HG03469 (cell line): ENCODE measurements at regions not wholly inside any gene's neighbourhood (a gene's known extent, or its start where the extent isn't known, plus 50 kb on each side); places are given as distances from the start of the nearest gene placed in this dataset.
"Not testable (repeated sequence)": the region's sequence is repeated elsewhere in the genome, so short reads cannot be mapped to it uniquely, and the experiment has no call there.

Source experiments
- ATAC-seq: cut with Tn5 transposase; IDR thresholded peaks from one replicate; pipeline ENCODE4 v1.9.1; 2021; ENCODE audit warnings: mild to moderate bottlenecking, moderate library complexity, moderate number of reproducible peaks; ENCODE audit not compliant: unreplicated experiment

DNA sequence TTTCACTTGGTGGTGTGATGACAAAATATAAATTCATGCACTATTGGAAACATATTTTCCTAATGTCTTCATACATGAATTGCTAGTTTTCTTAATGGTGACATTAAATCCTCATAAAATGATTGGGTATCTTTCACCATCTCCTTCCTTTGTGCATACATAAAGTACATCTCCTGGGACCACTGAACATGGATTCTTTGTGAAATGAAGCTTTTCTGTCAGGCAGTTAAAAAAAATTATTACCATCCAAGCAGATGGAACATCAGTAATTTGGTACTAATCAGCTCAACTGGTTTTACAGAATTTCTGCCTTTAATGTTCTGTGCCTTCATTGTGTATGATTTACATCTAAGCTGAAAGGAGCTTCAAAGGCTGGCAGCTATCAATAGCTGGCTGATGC, 891.7 kb upstream of the SLC10A2 start:
- ATAC-seq = no peak

- ATAC-seq = no peak
Observed at GRCh38 chr13:103953859-103954258, 887.6 kb upstream of the SLC10A2 start.

DNA sequence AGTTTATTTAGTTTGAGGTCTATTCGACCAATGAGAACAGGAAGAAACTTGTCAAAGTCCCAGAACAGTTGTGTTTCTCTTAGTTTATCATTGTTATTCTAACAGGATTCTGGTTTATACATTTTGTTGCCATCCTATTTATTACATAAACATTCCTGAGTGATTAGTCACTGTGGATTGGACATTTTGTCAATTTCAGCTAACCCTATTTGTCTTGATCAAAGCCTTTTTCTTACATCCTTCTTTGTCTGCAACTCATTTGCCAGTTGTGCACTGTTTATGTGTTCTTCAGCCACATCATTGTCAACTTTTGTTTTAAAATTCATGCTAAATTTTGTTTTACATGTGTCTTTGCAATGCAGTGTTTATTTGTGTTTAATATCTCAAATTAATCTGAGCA, 886.0 kb upstream of the SLC10A2 start:
- no peak for ATAC-seq

DNA sequence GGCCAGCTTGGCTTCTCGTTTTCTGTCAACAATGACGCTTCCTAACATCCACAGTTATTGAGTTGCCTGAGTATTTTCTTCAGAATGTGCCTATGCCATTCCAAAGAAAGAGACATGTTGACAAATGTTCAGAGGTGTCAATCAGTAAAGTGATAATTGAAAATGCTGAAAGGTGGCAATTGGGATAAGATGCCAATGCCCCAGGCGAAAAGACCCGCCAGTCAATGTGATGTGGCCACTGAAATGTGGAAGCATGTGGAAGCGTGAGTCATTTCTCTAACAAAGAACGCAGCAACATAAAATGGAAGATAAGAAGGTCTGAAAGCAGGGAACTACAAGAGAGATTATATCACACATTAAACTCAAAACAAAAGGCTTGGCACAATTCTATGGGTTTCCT, 882.2 kb upstream of the SLC10A2 start:
- ATAC-seq = no peak

DNA sequence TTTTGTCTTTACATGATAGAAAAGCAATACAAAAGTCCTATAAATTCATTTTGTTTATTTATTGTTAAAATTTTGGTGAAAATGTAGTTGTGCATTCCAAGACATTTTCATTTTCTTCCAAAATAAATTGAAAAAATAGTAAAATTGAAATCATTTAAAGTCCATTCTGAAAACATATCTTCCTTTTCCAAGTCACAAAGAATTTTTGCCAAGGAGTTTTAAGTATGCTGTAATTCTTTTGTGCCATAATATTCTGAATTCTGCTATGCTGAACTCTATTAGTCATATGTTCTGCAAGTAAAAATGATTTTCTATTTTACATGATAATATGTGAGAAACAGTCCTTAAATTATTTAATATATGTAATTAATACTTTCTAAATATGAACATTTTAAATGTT, 879.6 kb upstream of the SLC10A2 start:
- no peak for ATAC-seq

DNA sequence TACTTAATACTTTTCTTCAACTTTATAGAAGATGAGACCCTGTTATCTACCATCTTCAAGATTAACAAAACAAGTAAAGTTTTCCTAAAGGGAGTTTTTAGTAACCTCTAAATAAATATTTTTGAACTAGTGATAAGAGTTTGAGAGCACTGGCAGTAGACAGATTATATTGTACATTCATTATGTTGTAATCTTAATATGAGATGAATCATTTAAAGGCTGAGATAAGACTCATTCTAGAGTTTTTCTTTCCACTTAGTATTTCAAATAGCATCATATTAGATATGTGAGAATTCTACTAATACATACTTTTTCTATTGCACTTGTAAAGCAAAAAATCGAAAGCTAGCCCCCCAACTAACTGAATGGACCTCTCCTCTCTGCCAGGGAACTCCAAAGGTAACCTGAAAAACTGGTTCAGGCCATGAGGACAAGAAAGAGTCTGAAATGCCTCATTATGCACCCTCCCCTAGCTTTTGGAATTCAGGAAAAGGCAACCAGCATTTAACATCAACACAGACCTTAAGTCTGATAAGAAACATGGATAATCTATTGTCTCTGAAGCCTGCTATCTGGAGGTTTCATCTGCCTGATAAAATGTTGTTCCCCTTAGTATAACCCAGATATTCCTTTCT, 875.4 kb upstream of the SLC10A2 start:
- ATAC-seq = no peak

DNA sequence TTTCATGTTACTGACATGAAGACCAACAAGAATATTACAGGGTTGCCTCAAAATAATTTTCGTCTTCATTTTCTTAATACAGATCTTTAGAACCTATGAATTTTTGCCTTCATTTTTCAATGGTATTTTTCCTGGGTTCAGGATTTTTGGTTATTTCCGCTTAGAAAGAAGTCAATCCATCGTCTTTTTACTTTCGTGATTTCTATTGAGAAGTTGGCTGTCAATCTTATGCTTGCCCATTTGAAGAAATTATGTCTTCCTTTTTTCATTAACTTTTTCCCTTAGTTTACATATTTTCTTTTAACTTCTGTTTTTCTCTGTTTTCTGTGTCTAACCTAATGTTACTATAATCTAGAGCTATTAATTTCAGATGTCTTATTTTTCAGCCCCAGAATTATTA, 868.9 kb upstream of the SLC10A2 start:
- ATAC-seq = no peak

DNA sequence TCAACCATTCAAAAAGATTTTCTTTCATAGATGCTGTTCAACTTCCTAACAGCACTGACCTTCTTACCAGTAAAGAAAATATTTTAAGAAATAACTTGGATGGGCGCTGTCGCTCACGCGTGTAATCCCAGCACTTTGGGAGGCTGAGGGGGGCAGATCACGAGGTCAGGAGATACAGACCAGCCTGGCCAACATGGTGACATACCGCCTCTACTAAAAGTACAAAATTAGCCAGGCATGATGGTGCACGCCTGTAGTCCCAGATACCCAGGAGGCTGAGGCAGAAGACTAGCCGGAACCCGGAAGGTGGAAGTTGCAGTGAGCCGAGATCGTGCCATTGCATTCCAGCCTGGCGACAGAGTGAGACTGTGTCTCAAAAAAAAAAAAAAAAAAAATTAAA, 865.7 kb upstream of the SLC10A2 start:
- ATAC-seq = no peak

DNA sequence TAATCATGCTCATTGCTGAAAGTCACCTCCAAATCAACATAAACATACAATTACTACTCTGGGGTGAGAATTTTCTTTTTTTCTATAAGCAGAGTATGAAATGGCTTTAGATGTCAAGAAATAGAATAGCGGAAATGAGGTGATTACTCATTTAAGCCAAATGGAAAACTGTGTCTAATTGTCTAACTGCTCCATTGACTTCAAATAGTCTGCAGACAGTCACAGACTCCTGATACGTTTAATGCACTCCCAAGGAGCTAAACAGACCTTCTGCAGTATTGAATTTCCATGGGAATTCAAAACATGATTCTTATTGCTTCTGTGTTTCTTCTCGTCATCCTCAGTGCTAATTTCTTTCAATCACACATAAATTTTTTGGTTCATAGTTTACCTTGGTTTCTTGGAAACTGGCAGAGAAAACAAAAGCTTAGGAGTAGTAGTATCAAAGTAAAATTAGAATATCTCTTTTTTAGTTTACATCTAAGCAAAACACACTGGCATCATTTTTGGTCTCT, 865.2 kb upstream of the SLC10A2 start:
- ATAC-seq = no peak

DNA sequence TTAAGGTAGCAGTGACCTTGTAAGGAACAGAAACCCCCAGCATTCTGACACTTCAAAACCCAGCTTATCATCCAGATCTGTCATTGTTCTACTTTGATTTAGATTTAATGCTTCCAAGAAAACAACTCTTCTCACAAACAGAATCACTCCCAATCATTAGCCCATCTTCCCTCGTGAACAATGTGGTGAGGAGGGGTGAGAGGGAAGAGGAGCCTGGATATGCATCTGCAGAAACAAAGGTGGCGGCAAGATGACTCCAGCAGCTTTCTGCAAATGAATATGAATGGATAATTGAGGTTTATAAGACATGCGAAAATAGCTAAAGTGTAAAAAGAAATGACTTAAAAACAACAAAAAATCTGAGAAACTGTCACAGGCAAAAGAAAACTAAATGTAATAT, 859.9 kb upstream of the SLC10A2 start:
- ATAC-seq = no peak

DNA sequence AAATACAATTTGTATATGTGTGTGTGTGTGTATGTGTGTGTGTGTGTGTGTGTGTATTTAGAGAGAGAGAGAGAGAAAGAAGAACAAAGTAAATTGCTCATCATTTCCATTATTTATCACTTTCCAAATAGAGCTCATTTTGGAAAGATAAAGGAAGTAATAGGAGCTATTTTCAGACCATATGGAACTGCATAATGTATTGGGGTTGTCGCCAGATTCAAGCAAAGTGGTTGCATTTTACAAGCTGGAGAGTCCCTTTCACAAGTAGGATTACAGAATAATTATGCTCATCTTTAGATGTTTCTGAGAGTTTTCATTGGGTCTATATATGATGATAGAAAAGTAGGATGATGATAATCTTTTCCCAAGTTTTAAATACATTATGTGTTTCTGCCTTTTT, 842.7 kb upstream of the SLC10A2 start:
- no peak for ATAC-seq

DNA sequence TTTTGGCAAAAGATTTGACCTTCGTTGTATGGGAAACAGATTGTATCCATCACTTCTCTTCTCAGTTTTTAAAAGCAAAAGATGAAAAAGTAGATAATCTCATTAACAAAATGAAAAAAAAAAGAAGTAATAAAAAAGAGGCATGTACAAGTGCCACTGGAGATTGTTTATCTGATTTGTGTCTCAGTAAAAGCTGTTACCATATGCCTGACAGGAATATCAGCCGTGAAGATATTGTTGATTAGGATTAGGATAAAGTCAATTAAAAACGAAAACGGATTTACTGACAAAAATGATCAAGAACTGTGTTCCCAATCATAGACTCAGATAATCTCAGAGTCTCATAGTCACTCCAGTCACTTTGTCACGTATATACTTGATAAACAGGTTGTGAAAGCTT, 842.1 kb upstream of the SLC10A2 start:
- no peak for ATAC-seq

- no peak for ATAC-seq
Observed at GRCh38 chr13:103903790-103904189, 837.6 kb upstream of the SLC10A2 start.

DNA sequence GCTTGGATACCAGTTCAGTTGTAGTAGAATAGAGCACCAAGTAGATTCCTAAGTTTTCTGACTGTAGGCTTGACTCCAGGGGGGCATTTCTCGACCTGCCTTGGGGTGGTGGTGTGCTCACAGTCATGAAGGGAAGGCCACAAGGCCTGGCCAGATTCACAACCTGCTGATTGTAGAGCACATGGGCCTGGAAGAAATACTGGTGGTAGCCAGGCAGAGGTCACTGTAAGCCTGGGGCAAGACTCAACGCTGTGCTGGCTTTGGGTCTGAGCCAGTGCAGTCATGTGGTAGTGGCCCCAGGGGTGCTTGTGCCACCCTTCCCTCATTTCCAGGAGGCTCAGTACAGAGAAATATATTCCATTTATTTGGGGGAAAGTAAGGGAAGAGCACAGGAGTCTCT, 832.3 kb upstream of the SLC10A2 start:
- ATAC-seq = no peak

GRCh38 chr13:103895835-103896531, 829.8 kb upstream of the SLC10A2 start:
- ATAC-seq = no peak

DNA sequence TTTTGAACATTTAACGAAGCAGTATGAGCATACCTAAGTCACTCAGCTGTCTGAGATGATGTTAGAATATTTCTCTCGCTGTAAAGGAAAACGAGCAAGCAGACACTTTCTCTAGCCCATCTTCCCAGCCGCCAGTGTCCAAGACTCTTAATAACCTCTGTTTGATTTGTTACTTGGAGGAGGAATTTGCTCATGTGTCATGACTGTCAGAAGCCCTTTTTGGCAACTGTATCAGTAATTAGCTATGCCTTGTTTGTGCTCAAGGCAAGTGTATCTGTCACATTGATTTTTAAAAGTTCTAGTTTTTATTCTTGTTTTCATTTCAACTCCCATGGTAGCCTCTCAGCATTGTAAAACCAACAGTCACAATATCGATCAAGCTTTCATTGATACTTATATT, 828.4 kb upstream of the SLC10A2 start:
- no peak for ATAC-seq

GRCh38 chr13:103884101-103884723, 818.0 kb upstream of the SLC10A2 start:
- ATAC-seq = no peak

- no peak for ATAC-seq
Observed at GRCh38 chr13:103883698-103884097, 817.5 kb upstream of the SLC10A2 start.

DNA sequence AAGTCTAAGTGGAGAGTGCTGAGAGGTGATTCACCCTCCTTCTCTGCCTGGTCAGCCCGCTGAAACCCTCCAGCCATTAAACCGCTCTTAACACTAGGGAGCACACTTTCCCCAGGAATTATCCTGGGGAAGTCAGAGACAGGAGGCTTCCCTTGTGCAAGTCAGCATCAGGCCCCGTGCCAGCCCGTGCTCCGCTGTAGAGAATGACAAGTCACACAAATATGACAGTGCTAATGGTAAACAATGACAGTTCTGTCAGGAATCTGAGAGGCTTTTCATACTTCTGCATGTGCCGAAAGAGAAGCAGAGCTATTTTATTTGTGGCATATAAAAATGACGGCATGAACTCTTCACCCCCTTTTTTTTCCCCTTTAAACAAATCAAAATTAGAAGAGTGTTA, 816.9 kb upstream of the SLC10A2 start:
- ATAC-seq = no peak

DNA sequence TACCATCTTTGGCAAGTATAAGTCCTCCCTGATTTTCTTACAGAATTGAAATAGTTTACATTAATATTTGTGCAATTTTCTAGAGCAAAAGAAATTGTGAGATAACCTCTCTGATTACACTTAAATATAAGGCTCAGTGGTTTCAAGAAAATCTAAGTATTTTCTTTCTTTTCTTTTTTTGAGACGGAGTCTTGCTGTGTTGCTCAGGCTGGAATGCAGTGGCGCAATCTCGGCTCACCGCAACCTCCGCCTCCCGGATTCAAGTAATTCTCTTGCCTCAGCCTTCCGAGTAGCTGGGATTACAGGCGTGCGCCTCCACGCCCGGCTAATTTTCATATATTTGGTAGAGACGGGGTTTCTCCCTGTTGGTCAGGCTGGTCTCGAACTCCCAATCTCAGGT, 813.9 kb upstream of the SLC10A2 start:
- ATAC-seq = not testable (repeated sequence)

- no peak for ATAC-seq
Observed at GRCh38 chr13:103878891-103879605, 812.8 kb upstream of the SLC10A2 start.

GRCh38 chr13:103876571-103876970, 810.4 kb upstream of the SLC10A2 start:
- no peak for ATAC-seq
